ENCODE measurements at regions not wholly inside any gene's neighbourhood (a gene's known extent, or its start where the extent isn't known, plus 50 kb on each side); places are given as distances from the start of the nearest gene placed in this dataset.

DNA sequence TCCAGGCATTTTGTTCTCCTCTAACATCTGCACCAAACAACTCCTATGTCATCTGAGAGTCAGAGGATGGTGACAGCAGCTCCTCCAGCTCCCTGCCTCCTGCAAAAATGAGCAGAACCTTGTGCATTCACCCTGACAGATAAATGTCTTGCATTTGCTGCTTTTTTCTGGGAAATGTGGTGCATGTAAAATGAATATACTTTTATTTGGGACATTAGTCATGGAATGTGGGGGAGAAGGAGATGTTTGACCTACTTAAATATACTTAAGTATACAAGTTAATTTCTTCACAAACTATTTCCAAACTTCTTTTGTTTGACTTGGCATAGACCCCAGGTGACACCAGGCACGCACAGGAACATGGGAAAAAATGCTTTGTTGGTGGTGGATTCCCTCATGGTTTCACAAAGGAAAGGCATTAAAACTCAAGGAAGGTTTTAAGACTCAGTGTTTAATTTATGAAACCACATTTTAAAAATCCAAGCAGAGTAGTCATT lies 181.8 kb upstream of the MCHR2 start:
- Histone ChIP-seq H3K27me3 (replicated peaks) (no peaks in the 10 kb centered on the region), H3K4me3 (ENCODE audit: low read depth, low read length) (no peak overlapping the region), H3K27ac (peak overlapping the region; percentile 13), H3K36me3 (replicated peaks) (no peaks in the 10 kb centered on the region)
- TF ChIP-seq CTCF (IDR thresholded peaks at IDR 0.05; ENCODE audit: low read depth, low read length, missing control alignments), result no peak
- in situ Hi-C loops (cut with HindIII; ENCODE audit: low pct_ligation_motif_present, low sequenced_read_pairs), result no loop called here
- peak; percentile 66 for DNase-seq

DNA sequence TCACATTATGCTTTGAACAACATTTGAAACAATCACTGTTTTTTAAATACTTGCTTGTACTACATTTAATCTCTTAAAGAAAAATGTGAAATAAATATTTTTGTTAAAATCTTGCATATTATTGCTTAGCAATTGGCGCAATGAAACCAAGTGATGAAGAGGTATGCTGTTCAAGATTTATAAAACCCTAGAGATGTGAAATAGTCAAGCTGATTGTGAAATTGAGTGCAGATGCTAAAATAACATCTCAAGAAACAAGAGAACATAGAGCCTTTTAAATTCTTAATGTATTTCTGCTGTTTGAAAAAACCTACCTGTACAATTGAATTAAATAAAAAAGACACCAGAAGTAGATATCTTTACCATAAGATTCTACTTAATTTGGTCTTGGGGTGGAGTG lies 179.2 kb upstream of the MCHR2 start:
- in situ Hi-C loops (cut with HindIII; ENCODE audit: low pct_ligation_motif_present, low sequenced_read_pairs), result no loop called here

GRCh38 chr6:100172322-100172713 lies 178.3 kb upstream of the MCHR2 start:
- Histone ChIP-seq H3K4me3 (ENCODE audit: low read depth, low read length) (no peak overlapping the region), H3K36me3 (replicated peaks) (no peaks in the 10 kb centered on the region), H3K27ac (no peak overlapping the region), H3K27me3 (replicated peaks) (no peaks in the 10 kb centered on the region)
- no peak for TF ChIP-seq CTCF (IDR thresholded peaks at IDR 0.05; ENCODE audit: low read depth, low read length, missing control alignments)
- DNase-seq, result no peak
- in situ Hi-C loops (cut with HindIII; ENCODE audit: low pct_ligation_motif_present, low sequenced_read_pairs), result no loop called here

More for the DNA sequence above, 179.2 kb upstream of the MCHR2 start:
- Histone ChIP-seq H3K27ac (no peak overlapping the region), H3K27me3 (replicated peaks) (no peaks in the 10 kb centered on the region), H3K4me3 (ENCODE audit: low read depth, low read length) (no peak overlapping the region), H3K36me3 (replicated peaks) (no peaks in the 10 kb centered on the region)
- DNase-seq, result no peak
- TF ChIP-seq CTCF (IDR thresholded peaks at IDR 0.05; ENCODE audit: low read depth, low read length, missing control alignments), result no peak

DNA sequence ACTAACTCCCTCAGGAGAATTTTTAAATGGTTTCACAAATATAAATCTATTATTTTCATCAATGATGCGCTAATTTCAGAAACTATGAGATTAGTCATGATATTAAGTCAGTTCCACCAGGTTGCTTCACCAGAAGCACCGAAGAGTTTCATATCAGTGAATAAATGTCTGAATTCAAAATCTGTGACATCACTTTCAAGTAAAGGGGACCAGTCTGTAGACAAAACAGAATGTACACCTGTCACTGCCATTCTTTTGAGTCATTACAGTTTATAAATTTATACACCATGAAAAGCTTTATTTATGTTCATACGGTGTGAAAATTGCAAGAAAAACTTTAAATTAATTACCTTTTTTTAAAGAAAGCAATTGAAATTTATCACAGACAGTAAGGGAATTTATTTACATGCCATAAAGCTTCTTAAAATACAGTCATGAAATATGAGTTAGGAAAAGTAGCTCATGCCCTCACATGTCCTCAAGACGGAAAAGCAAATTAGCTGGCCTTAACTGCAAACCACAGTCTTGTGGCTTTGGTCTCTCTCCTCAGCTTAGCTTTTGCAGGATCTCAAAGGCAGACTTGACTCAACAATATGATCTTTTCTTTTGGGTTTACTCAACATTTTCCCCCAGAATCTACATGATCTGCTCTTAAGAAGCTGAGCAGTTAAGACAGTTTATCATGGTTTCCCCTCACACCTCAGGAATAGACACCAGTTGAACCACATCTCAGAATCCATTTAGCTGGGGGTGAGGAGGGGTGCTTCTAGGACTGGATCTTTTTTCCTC lies 177.7 kb upstream of the MCHR2 start:
- H3K27me3 ChIP-seq (replicated peaks), result no peaks in the 10 kb centered on the region
- no peak overlapping the region for H3K27ac ChIP-seq
- no peaks in the 10 kb centered on the region for H3K36me3 ChIP-seq (replicated peaks)
- no peak for DNase-seq
- in situ Hi-C loops (cut with HindIII; ENCODE audit: low pct_ligation_motif_present, low sequenced_read_pairs), result no loop called here
- no peak for TF ChIP-seq CTCF (IDR thresholded peaks at IDR 0.05; ENCODE audit: low read depth, low read length, missing control alignments)
- H3K4me3 ChIP-seq (ENCODE audit: low read depth, low read length), result no peak overlapping the region

- TF ChIP-seq CTCF (IDR thresholded peaks at IDR 0.05; ENCODE audit: low read depth, low read length, missing control alignments), result no peak
- H3K27ac ChIP-seq, result no peak overlapping the region
- H3K27me3 ChIP-seq (replicated peaks), result no peaks in the 10 kb centered on the region
- H3K4me3 ChIP-seq (ENCODE audit: low read depth, low read length), result no peak overlapping the region
- no peak for DNase-seq
- in situ Hi-C loops (cut with HindIII; ENCODE audit: low pct_ligation_motif_present, low sequenced_read_pairs), result no loop called here
- H3K36me3 ChIP-seq (replicated peaks), result no peaks in the 10 kb centered on the region
Observed at GRCh38 chr6:100168148-100168547, 174.1 kb upstream of the MCHR2 start.

- DNase-seq, result no peak
Observed at GRCh38 chr6:100167585-100167984, 173.6 kb upstream of the MCHR2 start.

More at GRCh38 chr6:100167585-100167984, 173.6 kb upstream of the MCHR2 start:
- H3K4me3 ChIP-seq (ENCODE audit: low read depth, low read length), result no peak overlapping the region
- in situ Hi-C loops (cut with HindIII; ENCODE audit: low pct_ligation_motif_present, low sequenced_read_pairs), result no loop called here
- H3K27ac ChIP-seq, result no peak overlapping the region
- H3K27me3 ChIP-seq (replicated peaks), result no peaks in the 10 kb centered on the region
- TF ChIP-seq CTCF (IDR thresholded peaks at IDR 0.05; ENCODE audit: low read depth, low read length, missing control alignments), result no peak
- H3K36me3 ChIP-seq (replicated peaks), result no peaks in the 10 kb centered on the region

Measured in brain microvascular endothelial cell (primary cell).